ENCODE measurements at regions not wholly inside any gene's neighbourhood (a gene's known extent, or its start where the extent isn't known, plus 50 kb on each side); places are given as distances from the start of the nearest gene placed in this dataset.

GRCh38 chr17:71237903-71238538, 882.8 kb upstream of the SOX9 start:
- Histone ChIP-seq H3K36me3 (no peaks in the 10 kb centered on the region), H3K4me3 (no peak overlapping the region), H3K27ac (no peak overlapping the region), H3K9me3 (no peaks in the 10 kb centered on the region), H3K4me1 (no peaks in the 10 kb centered on the region), H3K27me3 (no peaks in the 10 kb centered on the region)
- no peak for DNase-seq (ENCODE audit: low spot score)
- TF ChIP-seq CTCF (IDR thresholded peaks at IDR 0.05) = no peak

- Histone ChIP-seq H3K36me3 (no peaks in the 10 kb centered on the region), H3K4me3 (no peak overlapping the region), H3K9me3 (no peaks in the 10 kb centered on the region), H3K27me3 (no peaks in the 10 kb centered on the region), H3K27ac (no peak overlapping the region), H3K4me1 (no peaks in the 10 kb centered on the region)
- TF ChIP-seq CTCF (IDR thresholded peaks at IDR 0.05) = no peak
- DNase-seq (ENCODE audit: low spot score) = no peak
These were observed 873.3 kb upstream of the SOX9 start for GRCh38 chr17:71247441-71248015.

GRCh38 chr17:71251276-71251675, 869.5 kb upstream of the SOX9 start:
- H3K27me3 ChIP-seq = no peaks in the 10 kb centered on the region
- TF ChIP-seq CTCF (IDR thresholded peaks at IDR 0.05) = no peak
- no peaks in the 10 kb centered on the region for H3K9me3 ChIP-seq
- no peaks in the 10 kb centered on the region for H3K4me1 ChIP-seq
- DNase-seq (ENCODE audit: low spot score) = no peak
- H3K4me3 ChIP-seq = no peak overlapping the region
- H3K36me3 ChIP-seq = no peaks in the 10 kb centered on the region
- H3K27ac ChIP-seq = no peak overlapping the region

GRCh38 chr17:71251951-71252350, 868.9 kb upstream of the SOX9 start:
- Histone ChIP-seq H3K36me3 (no peaks in the 10 kb centered on the region), H3K9me3 (no peaks in the 10 kb centered on the region), H3K27me3 (no peaks in the 10 kb centered on the region), H3K4me3 (no peak overlapping the region), H3K27ac (no peak overlapping the region), H3K4me1 (no peaks in the 10 kb centered on the region)
- TF ChIP-seq CTCF (IDR thresholded peaks at IDR 0.05) = no peak
- no peak for DNase-seq (ENCODE audit: low spot score)

- no peak for TF ChIP-seq CTCF (IDR thresholded peaks at IDR 0.05)
- Histone ChIP-seq H3K4me3 (no peak overlapping the region), H3K4me1 (no peaks in the 10 kb centered on the region), H3K27ac (no peak overlapping the region), H3K36me3 (no peaks in the 10 kb centered on the region), H3K27me3 (no peaks in the 10 kb centered on the region), H3K9me3 (no peaks in the 10 kb centered on the region)
- no peak for DNase-seq (ENCODE audit: low spot score)
These were observed 868.4 kb upstream of the SOX9 start for GRCh38 chr17:71252436-71252835.

GRCh38 chr17:71257096-71257495, 863.7 kb upstream of the SOX9 start:
- no peak for DNase-seq (ENCODE audit: low spot score)
- no peaks in the 10 kb centered on the region for H3K27me3 ChIP-seq
- H3K36me3 ChIP-seq = no peaks in the 10 kb centered on the region
- H3K27ac ChIP-seq = no peak overlapping the region
- no peak for TF ChIP-seq CTCF (IDR thresholded peaks at IDR 0.05)
- H3K9me3 ChIP-seq = no peaks in the 10 kb centered on the region
- no peak overlapping the region for H3K4me3 ChIP-seq
- H3K4me1 ChIP-seq = no peaks in the 10 kb centered on the region
